ENCODE measurements at regions not wholly inside any gene's neighbourhood (a gene's known extent, or its start where the extent isn't known, plus 50 kb on each side); places are given as distances from the start of the nearest gene placed in this dataset.

- no peaks in the 10 kb centered on the region for H3K9me3 ChIP-seq (ENCODE audit: control insufficient read depth in 1 of 2, insufficient read depth in 1 of 2, low read depth in 1 of 2, low read length in 2 of 2)
- no peak overlapping the region for H3K4me3 ChIP-seq (replicated peaks in 1 of 2; ENCODE audit: low read depth in 1 of 2, low read length in 2 of 2)
- BruUV-seq (replicated peaks): no TSS peak
- no peaks in the 10 kb centered on the region for H3K9me2 ChIP-seq (ENCODE audit: insufficient read depth)
- TF ChIP-seq EZH2 (IDR thresholded peaks at IDR 0.05): no peak
- TF ChIP-seq CTCF (IDR thresholded peaks at IDR 0.05 in 2 of 3, conservative IDR thresholded peaks at IDR 0.05 in 1 of 3; ENCODE audit: borderline replicate concordance in 1 of 3, insufficient read depth in 1 of 3, low read depth in 2 of 3, low read length in 2 of 3): no peak
- no peak for TF ChIP-seq SP1 (IDR thresholded peaks at IDR 0.05; ENCODE audit: low read depth)
- no peak for TF ChIP-seq CBX3 (IDR thresholded peaks at IDR 0.05; ENCODE audit: low read depth)
- TF ChIP-seq ZFX (IDR thresholded peaks at IDR 0.05): no peak
- TF ChIP-seq MAX (IDR thresholded peaks at IDR 0.05): no peak
- no peak for TF ChIP-seq ATF3 (IDR thresholded peaks at IDR 0.05)
- TF ChIP-seq CEBPB (IDR thresholded peaks at IDR 0.05; ENCODE audit: low read depth): no peak
- no peak for TF ChIP-seq SRF (IDR thresholded peaks at IDR 0.05; ENCODE audit: low read depth)
- no peaks in the 10 kb centered on the region for H3K36me3 ChIP-seq (ENCODE audit: control insufficient read depth in 1 of 2, insufficient read depth in 2 of 2, low read length in 2 of 2)
- H4K20me1 ChIP-seq (ENCODE audit: insufficient read depth): no peaks in the 10 kb centered on the region
- DNase-seq (ENCODE audit: low read depth, low spot score): no peak
- intact Hi-C loops (cut with micrococcal nuclease): no loop called here
- RAD21 ChIA-PET (ENCODE audit: low non-redundant PET in 1 of 2, low total read pairs in 2 of 2, uncharacterized antibody in 2 of 2, unreplicated experiment in 2 of 2): no interaction called here
- no peak overlapping the region for H2AFZ ChIP-seq (ENCODE audit: low read depth, low read length, poor library complexity, severe bottlenecking)
- H3K9ac ChIP-seq (ENCODE audit: low read length): no peak overlapping the region
- no peak overlapping the region for H3K27ac ChIP-seq (ENCODE audit: low read depth, low read length)
- no peaks in the 10 kb centered on the region for H3K79me2 ChIP-seq (ENCODE audit: insufficient read depth, low read length)
- no peaks in the 10 kb centered on the region for H3K4me1 ChIP-seq (ENCODE audit: control insufficient read depth in 1 of 2, insufficient read depth in 2 of 2, low read length in 2 of 2)
- H3K4me2 ChIP-seq (ENCODE audit: low read length): no peak overlapping the region
- H3K27me3 ChIP-seq (ENCODE audit: insufficient read depth, low read length): peaks cover 34% of the 10 kb centered on the region
- no peak for ATAC-seq
- CTCF ChIA-PET: no interaction called here
- POLR2A ChIA-PET: no interaction called here
Observed at GRCh38 chr10:128662520-128662919, 536.3 kb upstream of the MKI67 start.

- no TSS peak for BruUV-seq (replicated peaks)
- CTCF ChIA-PET: no interaction called here
- POLR2A ChIA-PET: no interaction called here
- Histone ChIP-seq H3K36me3 (ENCODE audit: control insufficient read depth in 1 of 2, insufficient read depth in 2 of 2, low read length in 2 of 2) (no peaks in the 10 kb centered on the region), H3K9me2 (ENCODE audit: insufficient read depth) (no peaks in the 10 kb centered on the region), H3K9me3 (ENCODE audit: control insufficient read depth in 1 of 2, insufficient read depth in 1 of 2, low read depth in 1 of 2, low read length in 2 of 2) (no peaks in the 10 kb centered on the region), H3K27me3 (ENCODE audit: insufficient read depth, low read length) (peaks cover 27% of the 10 kb centered on the region), H4K20me1 (ENCODE audit: insufficient read depth) (no peaks in the 10 kb centered on the region), H3K4me3 (replicated peaks in 1 of 2; ENCODE audit: low read depth in 1 of 2, low read length in 2 of 2) (no peak overlapping the region), H3K27ac (ENCODE audit: low read depth, low read length) (no peak overlapping the region), H3K4me2 (ENCODE audit: low read length) (no peak overlapping the region), H2AFZ (ENCODE audit: low read depth, low read length, poor library complexity, severe bottlenecking) (no peak overlapping the region), H3K4me1 (ENCODE audit: control insufficient read depth in 1 of 2, insufficient read depth in 2 of 2, low read length in 2 of 2) (no peaks in the 10 kb centered on the region), H3K9ac (ENCODE audit: low read length) (no peak overlapping the region), H3K79me2 (ENCODE audit: insufficient read depth, low read length) (no peaks in the 10 kb centered on the region)
- ATAC-seq (no peak), DNase-seq (ENCODE audit: low read depth, low spot score) (no peak)
- intact Hi-C loops (cut with micrococcal nuclease): no loop called here
- RAD21 ChIA-PET (ENCODE audit: low non-redundant PET in 1 of 2, low total read pairs in 2 of 2, uncharacterized antibody in 2 of 2, unreplicated experiment in 2 of 2): no interaction called here
- no peak for TF ChIP-seq EZH2phosphoT487 (IDR thresholded peaks at IDR 0.05; ENCODE audit: borderline replicate concordance)
- no peak for TF ChIP-seq FOSL1 (IDR thresholded peaks at IDR 0.05; ENCODE audit: low read depth)
- TF ChIP-seq SIN3A (IDR thresholded peaks at IDR 0.05; ENCODE audit: low read depth): no peak
- no peak for TF ChIP-seq ELF1 (IDR thresholded peaks at IDR 0.05; ENCODE audit: borderline replicate concordance, low read depth)
Observed at GRCh38 chr10:128664729-128665128, 538.5 kb upstream of the MKI67 start.
